ENCODE measurements at regions not wholly inside any gene's neighbourhood (a gene's known extent, or its start where the extent isn't known, plus 50 kb on each side); places are given as distances from the start of the nearest gene placed in this dataset.

- no peaks in the 10 kb centered on the region for H3K4me1 ChIP-seq
- TF ChIP-seq SMC3 (IDR thresholded peaks at IDR 0.05) (no peak), FOXS1 (CRISPR knock-in tag; IDR thresholded peaks at IDR 0.05) (no peak), HEYL (CRISPR knock-in tag; IDR thresholded peaks at IDR 0.05) (no peak), POLR2AphosphoS2 (conservative IDR thresholded peaks at IDR 0.05; ENCODE audit: low read length) (no peak), NFE2L2 (conservative IDR thresholded peaks at IDR 0.05; ENCODE audit: low read length) (no peak), NPAS2 (CRISPR knock-in tag; IDR thresholded peaks at IDR 0.05; ENCODE audit: borderline replicate concordance) (no peak), GATA3 (IDR thresholded peaks at IDR 0.05; ENCODE audit: borderline replicate concordance) (no peak), MYC (IDR thresholded peaks at IDR 0.05; ENCODE audit: borderline replicate concordance, low read length) (no peak), POLR2A (IDR thresholded peaks at IDR 0.05; ENCODE audit: low read length) (no peak), HDAC2 (IDR thresholded peaks at IDR 0.05) (no peak)
- TF ChIP-seq, protein P1, sequence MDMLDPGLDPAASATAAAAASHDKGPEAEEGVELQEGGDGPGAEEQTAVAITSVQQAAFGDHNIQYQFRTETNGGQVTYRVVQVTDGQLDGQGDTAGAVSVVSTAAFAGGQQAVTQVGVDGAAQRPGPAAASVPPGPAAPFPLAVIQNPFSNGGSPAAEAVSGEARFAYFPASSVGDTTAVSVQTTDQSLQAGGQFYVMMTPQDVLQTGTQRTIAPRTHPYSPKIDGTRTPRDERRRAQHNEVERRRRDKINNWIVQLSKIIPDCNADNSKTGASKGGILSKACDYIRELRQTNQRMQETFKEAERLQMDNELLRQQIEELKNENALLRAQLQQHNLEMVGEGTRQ (IDR thresholded peaks at IDR 0.05) = no peak
- TF ChIP-seq, protein P2, sequence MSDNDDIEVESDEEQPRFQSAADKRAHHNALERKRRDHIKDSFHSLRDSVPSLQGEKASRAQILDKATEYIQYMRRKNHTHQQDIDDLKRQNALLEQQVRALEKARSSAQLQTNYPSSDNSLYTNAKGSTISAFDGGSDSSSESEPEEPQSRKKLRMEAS (IDR thresholded peaks at IDR 0.05) = no peak
- H3K4me3 ChIP-seq = no peak overlapping the region
- ATAC-seq = no peak
- H3K4me2 ChIP-seq = no peak overlapping the region
- ChIA-PET CTCF (interaction anchor here (2.1 kb wide), 1 partner anchor 9 kb away, joined by 4 read pairs; no protein-coding TSS in a partner anchor), POLR2A (no interaction called here)
- H3K27ac ChIP-seq = no peak overlapping the region
- no peaks in the 10 kb centered on the region for H3K9me3 ChIP-seq
- no peak for FAIRE-seq
- WGBS (ENCODE audit: missing lambda C conversion rate) = 60% methylated on average over 2 of the region's 2 CpGs
- DNase-seq (ENCODE audit: low read depth in 1 of 2, low spot score in 1 of 2) = no peak
Measured at GRCh38 chr7:17477182-17477581, 178.7 kb downstream of the AHR start.

GRCh38 chr7:17481118-17481517 is 182.7 kb downstream of the AHR start:
- no peak for FAIRE-seq

GRCh38 chr7:17485368-17485767 is 186.9 kb downstream of the AHR start:
- no peak overlapping the region for H3K4me2 ChIP-seq
- H3K27ac ChIP-seq = no peak overlapping the region
- H3K9me3 ChIP-seq = no peaks in the 10 kb centered on the region
- H3K4me3 ChIP-seq = no peak overlapping the region
- TF ChIP-seq EHMT2 (IDR thresholded peaks at IDR 0.05; ENCODE audit: low read depth) (no peak), RAD21 (conservative IDR thresholded peaks at IDR 0.05 in 1 of 2, IDR thresholded peaks at IDR 0.05 in 1 of 2) (no peak), ZNF302 (CRISPR knock-in tag; IDR thresholded peaks at IDR 0.05) (no peak), SREBF2 (IDR thresholded peaks at IDR 0.05) (no peak), RNF2 (IDR thresholded peaks at IDR 0.05; ENCODE audit: borderline replicate concordance, low read depth) (no peak), EHF (CRISPR knock-in tag; IDR thresholded peaks at IDR 0.05) (no peak), ZSCAN20 (CRISPR knock-in tag; IDR thresholded peaks at IDR 0.05) (no peak), FOSB (CRISPR knock-in tag; IDR thresholded peaks at IDR 0.05) (no peak), CBX8 (IDR thresholded peaks at IDR 0.05) (no peak), ESRRA (IDR thresholded peaks at IDR 0.05; ENCODE audit: borderline replicate concordance, low read length) (no peak), MAFK (IDR thresholded peaks at IDR 0.05; ENCODE audit: partially characterized antibody) (no peak), NR3C1 (IDR thresholded peaks at IDR 0.05) (no peak), JUNB (IDR thresholded peaks at IDR 0.05) (no peak), PHF8 (IDR thresholded peaks at IDR 0.05; ENCODE audit: borderline replicate concordance, low read depth) (no peak)
- TF ChIP-seq, protein P3, sequence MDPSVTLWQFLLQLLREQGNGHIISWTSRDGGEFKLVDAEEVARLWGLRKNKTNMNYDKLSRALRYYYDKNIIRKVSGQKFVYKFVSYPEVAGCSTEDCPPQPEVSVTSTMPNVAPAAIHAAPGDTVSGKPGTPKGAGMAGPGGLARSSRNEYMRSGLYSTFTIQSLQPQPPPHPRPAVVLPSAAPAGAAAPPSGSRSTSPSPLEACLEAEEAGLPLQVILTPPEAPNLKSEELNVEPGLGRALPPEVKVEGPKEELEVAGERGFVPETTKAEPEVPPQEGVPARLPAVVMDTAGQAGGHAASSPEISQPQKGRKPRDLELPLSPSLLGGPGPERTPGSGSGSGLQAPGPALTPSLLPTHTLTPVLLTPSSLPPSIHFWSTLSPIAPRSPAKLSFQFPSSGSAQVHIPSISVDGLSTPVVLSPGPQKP (IDR thresholded peaks at IDR 0.05; ENCODE audit: low read depth, low read length) = no peak
- no peak for DNase-seq (ENCODE audit: low read depth in 1 of 2, low spot score in 1 of 2)
- FAIRE-seq = no peak
- POLR2A ChIA-PET = no interaction called here
- WGBS (ENCODE audit: missing lambda C conversion rate) = 94% methylated on average over 1 of the region's 1 CpG
- no peaks in the 10 kb centered on the region for H3K4me1 ChIP-seq
- no peak for ATAC-seq
- CTCF ChIA-PET = no interaction called here

More at GRCh38 chr7:17481118-17481517, 182.7 kb downstream of the AHR start:
- no peak overlapping the region for H3K4me3 ChIP-seq
- no peak for ATAC-seq
- H3K27ac ChIP-seq = no peak overlapping the region
- H3K9me3 ChIP-seq = no peaks in the 10 kb centered on the region
- H3K4me2 ChIP-seq = no peak overlapping the region
- ChIA-PET POLR2A (no interaction called here), CTCF (interaction anchor here (1.2 kb wide), 1 partner anchor 14 kb away, joined by 3 read pairs; no protein-coding TSS in a partner anchor)
- TF ChIP-seq ZNF302 (CRISPR knock-in tag; IDR thresholded peaks at IDR 0.05) = no peak
- no peak for TF ChIP-seq FOSL2 (IDR thresholded peaks at IDR 0.05)
- no peak for TF ChIP-seq FOSL2 (CRISPR knock-in tag; IDR thresholded peaks at IDR 0.05)
- no peak for DNase-seq (ENCODE audit: low read depth in 1 of 2, low spot score in 1 of 2)
- WGBS (ENCODE audit: missing lambda C conversion rate) = 93% methylated on average over 2 of the region's 2 CpGs
- no peaks in the 10 kb centered on the region for H3K4me1 ChIP-seq
